ENCODE measurements at regions not wholly inside any gene's neighbourhood (a gene's known extent, or its start where the extent isn't known, plus 50 kb on each side); places are given as distances from the start of the nearest gene placed in this dataset.
"Not testable (repeated sequence)": the region's sequence is repeated elsewhere in the genome, so short reads cannot be mapped to it uniquely, and the experiment has no call there.

DNA sequence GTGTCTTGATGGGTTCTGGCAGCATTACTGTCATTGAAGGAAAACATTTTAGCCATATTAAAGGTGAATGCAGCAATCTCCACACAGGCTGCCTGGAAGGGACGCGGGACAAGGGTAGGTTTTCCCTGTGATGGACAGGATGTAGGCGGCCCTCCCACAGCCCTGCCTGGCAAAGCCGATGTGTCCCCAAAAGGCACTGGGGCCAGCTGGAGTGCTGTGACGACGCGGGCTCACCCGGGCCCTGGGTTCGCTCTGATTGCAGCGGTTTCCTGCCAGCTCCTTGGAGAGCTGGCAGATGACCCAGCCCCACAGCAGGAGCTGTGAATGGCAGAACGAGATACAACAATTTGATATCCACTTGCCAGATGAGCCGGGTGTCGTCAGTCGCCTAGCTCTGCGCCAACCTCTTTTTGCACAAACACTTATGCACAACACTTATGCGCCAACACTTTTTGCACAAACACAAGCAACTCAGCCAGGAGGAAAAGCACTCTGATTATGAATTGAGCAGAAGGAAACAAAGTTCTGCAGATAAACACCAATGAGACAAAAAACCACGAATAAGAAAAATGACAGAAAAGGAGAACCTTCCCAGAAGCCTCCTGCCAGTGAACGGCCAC, 207.5 kb downstream of the ADRA2C start:
- not testable (repeated sequence) for TF ChIP-seq POLR2A, CTCF (IDR thresholded peaks at IDR 0.05)
